PC-9 (cell line): ENCODE measurements at regions not wholly inside any gene's neighbourhood (a gene's known extent, or its start where the extent isn't known, plus 50 kb on each side); places are given as distances from the start of the nearest gene placed in this dataset.

Experiments
- BruUV-seq: library from RNA; stranded (reverse); fragments of 400-500 nt; replicated peaks from 2 replicates; lab custom pipeline; 2021; lab: Mats Ljungman, UMichigan
- CTCF ChIA-PET: fragments of 300-600 bp; sonication (Branson Sonifier 250); formaldehyde crosslinking; loops from one replicate; lab custom pipeline; 2022; ENCODE audit warnings: antibody characterized with exemption; lab: Charles Lee
- POLR2A ChIA-PET: fragments of 300-600 bp; sonication (Branson Sonifier 250); formaldehyde crosslinking; loops from one replicate; lab custom pipeline; 2022; ENCODE audit warnings: antibody characterized with exemption; ENCODE audit not compliant: unreplicated experiment; lab: Charles Lee
- DNase-seq, 2 experiments: peaks; one replicate each; pipeline versions ENCODE4 v3.0.0 to v3.0.0-alpha.2; 2015 to 2022; ENCODE audit warnings: mixed read lengths in 1 of 2
- H2AFZ ChIP-seq: fragments of 200-600 bp; sonication (generic); 2 replicates; pipeline ENCODE4 v1.8.1; 2017; ENCODE audit warnings: antibody characterized with exemption
- H3F3A ChIP-seq: fragments of 200-600 bp; sonication (generic); 2 replicates; pipeline ENCODE4 v1.8.1; 2017; ENCODE audit warnings: antibody characterized with exemption, mild to moderate bottlenecking, low read depth; ENCODE audit not compliant: insufficient read depth
- H3K27ac ChIP-seq: fragments of 200-600 bp; sonication (generic); 2 replicates; pipeline ENCODE4 v1.6.1; 2016; ENCODE audit warnings: mixed run types
- H3K27me3 ChIP-seq: fragments of 200-600 bp; sonication (generic); 2 replicates; pipeline ENCODE4 v1.6.1; 2016; ENCODE audit warnings: low read depth, mixed run types; ENCODE audit not compliant: insufficient read depth
- H3K36me3 ChIP-seq: fragments of 200-600 bp; sonication (generic); 2 replicates; pipeline ENCODE4 v1.6.1; 2016; ENCODE audit warnings: low read depth, mixed run types
- H3K4me1 ChIP-seq: fragments of 200-600 bp; sonication (generic); replicated peaks from 2 replicates; pipeline ENCODE4 v1.6.1; 2016; ENCODE audit warnings: mixed run types; ENCODE audit not compliant: insufficient read depth
- H3K4me2 ChIP-seq: fragments of 200-600 bp; sonication (generic); 2 replicates; pipeline ENCODE4 v1.6.1; 2017; ENCODE audit warnings: mixed run types
- H3K4me3 ChIP-seq: fragments of 200-600 bp; sonication (generic); 2 replicates; pipeline ENCODE4 v1.6.1; 2016; ENCODE audit warnings: mixed run types
- H3K79me2 ChIP-seq: fragments of 200-600 bp; sonication (generic); 2 replicates; pipeline ENCODE4 v1.6.1; 2017; ENCODE audit warnings: low read depth, mixed run types
- H3K9me2 ChIP-seq: fragments of 200-600 bp; sonication (generic); 2 replicates; pipeline ENCODE4 v1.8.1; 2017; ENCODE audit warnings: mild to moderate bottlenecking; ENCODE audit not compliant: insufficient read depth
- H3K9me3 ChIP-seq: fragments of 200-600 bp; sonication (generic); 2 replicates; pipeline ENCODE4 v1.8.1; 2016; ENCODE audit warnings: low read depth; ENCODE audit not compliant: insufficient read depth
- H4K20me1 ChIP-seq: fragments of 200-600 bp; sonication (generic); 2 replicates; pipeline ENCODE4 v1.8.1; 2017; ENCODE audit not compliant: insufficient read depth
- CTCF ChIP-seq: fragments of 200-600 bp; sonication (generic); conservative IDR thresholded peaks from 2 replicates; pipeline ENCODE4 v1.6.1; 2017; ENCODE audit warnings: mixed run types, antibody characterized with exemption, mild to moderate bottlenecking, moderate library complexity
- EZH2 ChIP-seq: fragments of 200-600 bp; sonication (generic); IDR thresholded peaks from 2 replicates; pipeline ENCODE4 v1.8.0; 2017; ENCODE audit warnings: antibody characterized with exemption, low read depth
- intact Hi-C: fragments of 100-400 bp; cut with micrococcal nuclease; formaldehyde crosslinking; loops from one replicate; pipeline ENCODE4 v1.10.0; 2022; ENCODE audit not compliant: unreplicated experiment

- H3K9me2 ChIP-seq: no peaks in the 10 kb centered on the region
Observed at GRCh38 chr2:204447722-204448121, 97.6 kb upstream of the PARD3B start.

GRCh38 chr2:204449977-204450376, 95.3 kb upstream of the PARD3B start:
- Histone ChIP-seq H3K4me2 (no peak overlapping the region), H3K9me2 (no peaks in the 10 kb centered on the region), H3K36me3 (no peaks in the 10 kb centered on the region), H3K9me3 (no peaks in the 10 kb centered on the region), H3K4me3 (no peak overlapping the region), H3K27ac (no peak overlapping the region), H4K20me1 (no peaks in the 10 kb centered on the region), H3F3A (peaks cover 5% of the 10 kb centered on the region; the same call in 1 of the 2 replicates), H3K27me3 (no peaks in the 10 kb centered on the region), H3K79me2 (no peaks in the 10 kb centered on the region), H2AFZ (no peak overlapping the region), H3K4me1 (peaks cover 15% of the 10 kb centered on the region)
- intact Hi-C loops: loop anchor here (5.0 kb wide), 1 partner anchor 97 kb away; the partner anchor contains the start of gene PARD3B
- no TSS peak for BruUV-seq
- POLR2A ChIA-PET: no interaction called here
- DNase-seq: no peak
- TF ChIP-seq EZH2 (no peak), CTCF (no peak)
- CTCF ChIA-PET: no interaction called here

More at GRCh38 chr2:204447722-204448121, 97.6 kb upstream of the PARD3B start:
- H3K4me1 ChIP-seq: peaks cover 9% of the 10 kb centered on the region
- H3F3A ChIP-seq: peaks cover under 1% of the 10 kb centered on the region; the same call in 1 of the 2 replicates
- H3K79me2 ChIP-seq: no peaks in the 10 kb centered on the region
- H3K9me3 ChIP-seq: no peaks in the 10 kb centered on the region
- H3K36me3 ChIP-seq: no peaks in the 10 kb centered on the region
- DNase-seq: no peak
- no peaks in the 10 kb centered on the region for H4K20me1 ChIP-seq
- no peak for TF ChIP-seq EZH2
- no peak for TF ChIP-seq CTCF
- BruUV-seq: no TSS peak
- no peak overlapping the region for H3K4me3 ChIP-seq
- no peak overlapping the region for H2AFZ ChIP-seq
- intact Hi-C loops: no loop called here
- H3K27ac ChIP-seq: no peak overlapping the region
- POLR2A ChIA-PET: no interaction called here
- no peak overlapping the region for H3K4me2 ChIP-seq
- CTCF ChIA-PET: no interaction called here
- H3K27me3 ChIP-seq: no peaks in the 10 kb centered on the region

- H4K20me1 ChIP-seq: no peaks in the 10 kb centered on the region
- H3K27me3 ChIP-seq: no peaks in the 10 kb centered on the region
- no peaks in the 10 kb centered on the region for H3K79me2 ChIP-seq
- no peaks in the 10 kb centered on the region for H3K9me2 ChIP-seq
- TF ChIP-seq EZH2 (no peak), CTCF (no peak)
- BruUV-seq: no TSS peak
- ChIA-PET CTCF (no interaction called here), POLR2A (interaction anchor here (0.7 kb wide), 1 partner anchor 214 kb away, joined by 4 read pairs; no protein-coding TSS in a partner anchor)
- H3K4me3 ChIP-seq: no peak overlapping the region
- intact Hi-C loops: loop anchor here (5.0 kb wide), 1 partner anchor 96 kb away; the partner anchor contains the start of gene PARD3B
- H3K27ac ChIP-seq: no peak overlapping the region
- DNase-seq: no peak
- peaks cover 5% of the 10 kb centered on the region; the same call in 1 of the 2 replicates for H3F3A ChIP-seq
- H3K4me2 ChIP-seq: peak overlapping the region; percentile 50
- no peaks in the 10 kb centered on the region for H3K36me3 ChIP-seq
- H2AFZ ChIP-seq: no peak overlapping the region
- peaks cover 15% of the 10 kb centered on the region for H3K4me1 ChIP-seq
- no peaks in the 10 kb centered on the region for H3K9me3 ChIP-seq
Observed at GRCh38 chr2:204451766-204452165, 93.5 kb upstream of the PARD3B start.
